GM13977 (cell line): ENCODE measurements at regions not wholly inside any gene's neighbourhood (a gene's known extent, or its start where the extent isn't known, plus 50 kb on each side); places are given as distances from the start of the nearest gene placed in this dataset.

Experiments used
- DNase-seq: peaks from one replicate; pipeline ENCODE4 v3.0.0; 2012; ENCODE audit warnings: low spot score
- in situ Hi-C: fragments of 300-500 bp; cut with MboI; formaldehyde crosslinking; loops from one replicate; pipeline ENCODE4 v1.12.0; 2022; ENCODE audit warnings: low sequenced_read_pairs, low pct_unique_long_range_greater_than_20kb, mixed read lengths, inconsistent platforms; ENCODE audit not compliant: unreplicated experiment
- TF ChIP-seq, protein P1 (sequence below): IDR thresholded peaks from 2 replicates; pipeline ENCODE4 v1.5.1; 2012; ENCODE audit warnings: mild to moderate bottlenecking, control low read depth; ENCODE audit not compliant: insufficient read depth; ENCODE audit errors: extremely low read depth, missing control alignments

DNA sequence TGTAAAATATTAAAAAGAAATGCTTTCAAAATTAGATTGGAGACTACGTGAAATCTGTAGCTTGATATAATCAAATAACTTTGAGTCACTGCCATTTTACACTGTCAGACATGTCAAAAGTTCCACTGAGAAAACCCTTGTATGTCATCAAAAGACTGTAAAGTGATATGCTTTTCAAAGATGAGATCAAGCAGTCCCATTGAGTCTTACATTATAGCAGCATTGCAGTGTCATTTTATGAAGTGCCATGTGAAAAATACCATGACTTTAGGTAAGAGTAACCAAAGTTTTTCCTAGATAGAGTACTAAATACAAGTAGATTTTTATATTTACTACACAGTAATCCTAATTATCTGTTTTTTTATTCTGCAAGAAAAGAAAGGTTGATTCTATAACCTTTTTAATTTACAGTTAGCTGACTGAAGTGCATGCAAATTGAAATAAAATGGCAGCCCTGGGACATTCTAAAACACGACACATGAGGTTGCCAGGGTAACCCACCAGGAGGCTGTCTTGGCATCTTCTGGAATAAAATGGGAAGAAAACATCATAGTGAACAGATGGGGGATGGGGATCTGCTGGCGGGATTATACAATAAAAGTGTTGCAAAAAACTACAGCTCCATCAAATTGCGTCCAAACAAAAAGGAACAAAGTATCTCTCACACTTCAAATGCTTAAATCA is 91.3 kb upstream of the TMEM106B start:
- no peak for DNase-seq
- in situ Hi-C loops = no loop called here
- TF ChIP-seq, protein P1, sequence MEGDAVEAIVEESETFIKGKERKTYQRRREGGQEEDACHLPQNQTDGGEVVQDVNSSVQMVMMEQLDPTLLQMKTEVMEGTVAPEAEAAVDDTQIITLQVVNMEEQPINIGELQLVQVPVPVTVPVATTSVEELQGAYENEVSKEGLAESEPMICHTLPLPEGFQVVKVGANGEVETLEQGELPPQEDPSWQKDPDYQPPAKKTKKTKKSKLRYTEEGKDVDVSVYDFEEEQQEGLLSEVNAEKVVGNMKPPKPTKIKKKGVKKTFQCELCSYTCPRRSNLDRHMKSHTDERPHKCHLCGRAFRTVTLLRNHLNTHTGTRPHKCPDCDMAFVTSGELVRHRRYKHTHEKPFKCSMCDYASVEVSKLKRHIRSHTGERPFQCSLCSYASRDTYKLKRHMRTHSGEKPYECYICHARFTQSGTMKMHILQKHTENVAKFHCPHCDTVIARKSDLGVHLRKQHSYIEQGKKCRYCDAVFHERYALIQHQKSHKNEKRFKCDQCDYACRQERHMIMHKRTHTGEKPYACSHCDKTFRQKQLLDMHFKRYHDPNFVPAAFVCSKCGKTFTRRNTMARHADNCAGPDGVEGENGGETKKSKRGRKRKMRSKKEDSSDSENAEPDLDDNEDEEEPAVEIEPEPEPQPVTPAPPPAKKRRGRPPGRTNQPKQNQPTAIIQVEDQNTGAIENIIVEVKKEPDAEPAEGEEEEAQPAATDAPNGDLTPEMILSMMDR = no peak

DNA sequence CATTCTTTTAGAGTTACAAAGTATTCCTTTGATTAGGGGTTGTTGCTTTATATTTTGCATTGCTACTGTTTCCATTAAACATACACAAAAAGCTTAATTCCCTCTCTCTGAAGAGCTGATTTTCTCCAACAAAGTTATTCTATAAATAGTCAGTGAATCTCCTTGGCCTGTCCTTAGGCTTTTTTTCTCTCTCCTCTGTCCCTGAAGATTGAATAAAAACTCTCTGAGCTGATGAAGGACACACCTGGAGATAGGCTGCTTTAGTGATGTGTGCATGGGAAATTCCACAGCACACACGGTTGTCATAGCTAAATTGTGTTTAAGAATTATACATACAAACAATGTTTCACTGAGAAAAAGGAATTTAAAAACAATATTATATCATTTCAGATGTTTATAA is 90.5 kb upstream of the TMEM106B start:
- TF ChIP-seq, protein P1 = no peak
- in situ Hi-C loops = no loop called here
- DNase-seq = no peak

DNA sequence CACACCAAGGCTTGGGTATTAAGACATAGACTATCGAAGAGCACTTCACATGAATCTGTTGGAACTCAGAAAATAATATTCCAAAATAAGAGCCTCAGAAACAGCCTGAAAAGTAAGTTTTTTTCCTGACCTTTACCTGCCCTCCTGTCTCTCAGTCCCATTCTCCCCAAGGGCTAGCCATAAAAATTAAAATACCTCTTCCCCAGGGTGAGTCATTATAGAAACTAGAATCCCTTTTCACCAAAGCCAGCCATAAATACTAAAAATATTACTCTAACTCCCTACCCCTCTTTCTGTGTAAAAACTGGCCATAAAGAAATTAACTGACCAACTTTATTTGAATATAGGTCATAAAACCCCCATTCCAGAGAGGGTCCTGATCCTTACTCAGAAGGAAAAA is 87.9 kb upstream of the TMEM106B start:
- no peak for DNase-seq
- TF ChIP-seq, protein P1 = no peak
- in situ Hi-C loops = no loop called here

DNA sequence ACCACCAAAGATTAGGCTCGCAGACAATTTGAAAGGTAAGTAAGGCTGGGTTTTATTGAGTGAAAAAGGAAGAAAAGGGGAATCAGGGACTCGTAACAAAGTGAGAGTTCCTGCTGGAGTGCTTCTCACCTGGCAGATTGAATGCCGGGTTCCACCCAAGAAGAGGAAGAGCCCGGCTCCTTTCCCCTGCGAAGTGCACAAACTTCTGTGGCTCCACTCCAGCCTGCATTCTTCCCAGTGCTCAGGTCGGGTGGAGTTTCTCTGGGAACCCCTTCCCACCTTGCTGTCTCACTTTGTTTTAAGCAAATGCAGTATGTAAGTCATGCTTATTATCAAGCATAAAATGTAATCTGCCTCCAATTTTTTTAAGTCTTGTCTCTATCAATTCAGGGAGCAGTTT is 87.1 kb upstream of the TMEM106B start:
- no peak for DNase-seq
- TF ChIP-seq, protein P1 = no peak
- in situ Hi-C loops = no loop called here

DNA sequence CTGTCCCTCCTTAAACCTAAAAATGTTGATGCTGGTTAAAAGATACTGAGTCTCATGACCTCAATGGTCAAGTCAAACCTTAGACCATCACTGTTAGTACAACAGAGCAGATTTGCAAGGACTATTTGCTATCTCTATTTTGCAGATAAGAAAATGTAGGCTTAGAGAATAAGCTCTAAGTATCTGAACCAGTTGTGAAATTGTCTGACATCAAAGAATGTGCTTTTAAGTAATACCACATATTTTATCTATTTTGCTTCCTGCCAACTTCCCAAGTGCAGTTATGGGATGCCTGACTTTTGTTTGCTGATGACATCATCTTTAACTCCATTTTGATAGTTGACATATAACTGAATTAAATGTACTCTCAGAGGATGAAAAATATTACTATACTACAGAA is 83.6 kb upstream of the TMEM106B start:
- TF ChIP-seq, protein P1 = no peak
- no peak for DNase-seq
- in situ Hi-C loops = no loop called here

DNA sequence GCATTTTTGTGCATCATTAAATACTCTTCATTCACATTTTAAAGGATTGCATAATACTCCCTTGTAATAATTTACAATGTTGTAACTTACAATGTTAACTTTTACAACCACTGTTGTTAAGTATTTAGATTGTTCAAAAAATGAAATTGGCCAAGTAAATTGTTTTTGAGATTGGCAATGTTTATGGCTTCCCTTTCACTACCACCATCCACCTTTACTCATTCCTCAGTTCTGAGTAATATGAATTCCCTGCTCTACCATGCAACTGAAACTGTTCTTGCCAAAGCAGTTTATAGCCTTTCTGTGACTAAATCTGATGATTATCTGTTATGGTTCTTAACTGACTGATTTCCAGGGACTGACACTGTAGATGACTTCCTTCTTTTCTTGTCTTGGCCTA is 80.5 kb upstream of the TMEM106B start:
- TF ChIP-seq, protein P1 = no peak
- in situ Hi-C loops = no loop called here
- no peak for DNase-seq
